Stimulated activated CD4-positive, alpha-beta T cell treated with anti-CD3 and anti-CD28 coated beads, TNF-alpha, amount 100 ng/mL, for 48 hours (primary cell): ENCODE measurements at regions not wholly inside any gene's neighbourhood (a gene's known extent, or its start where the extent isn't known, plus 50 kb on each side); places are given as distances from the start of the nearest gene placed in this dataset.

Experiments
- DNase-seq, 3 donors: peaks; one replicate each; pipeline ENCODE4 v3.0.0-alpha.2; 2020; ENCODE audit warnings: low read depth in 3 of 3

GRCh38 chr12:115430636-115431035, 746.7 kb upstream of the TBX3 start:
- no peak for DNase-seq

- DNase-seq, result no peak
Observed at GRCh38 chr12:115426732-115427131, 742.8 kb upstream of the TBX3 start.

- DNase-seq, result no peak
Observed at GRCh38 chr12:115424003-115424402, 740.0 kb upstream of the TBX3 start.

- no peak for DNase-seq
Observed at GRCh38 chr12:115423546-115423987, 739.6 kb upstream of the TBX3 start.

GRCh38 chr12:115422845-115423545, 739.0 kb upstream of the TBX3 start:
- no peak for DNase-seq

- no peak for DNase-seq
Observed at GRCh38 chr12:115421796-115422709, 738.1 kb upstream of the TBX3 start.

- no peak for DNase-seq
Observed at GRCh38 chr12:115421350-115421749, 737.4 kb upstream of the TBX3 start.

GRCh38 chr12:115419145-115419646, 735.2 kb upstream of the TBX3 start:
- DNase-seq, result no peak

- DNase-seq, result no peak
Observed at GRCh38 chr12:115417610-115418009, 733.6 kb upstream of the TBX3 start.

- no peak for DNase-seq
Observed at GRCh38 chr12:115416869-115417268, 732.9 kb upstream of the TBX3 start.

- no peak for DNase-seq
Observed at GRCh38 chr12:115413626-115414025, 729.7 kb upstream of the TBX3 start.

- DNase-seq, result no peak
Observed at GRCh38 chr12:115412831-115413230, 728.9 kb upstream of the TBX3 start.

GRCh38 chr12:115411121-115411520, 727.1 kb upstream of the TBX3 start:
- no peak for DNase-seq

GRCh38 chr12:115408642-115409041, 724.7 kb upstream of the TBX3 start:
- DNase-seq, result no peak

- DNase-seq, result no peak
Observed at GRCh38 chr12:115407723-115408122, 723.7 kb upstream of the TBX3 start.

GRCh38 chr12:115407036-115407435, 723.1 kb upstream of the TBX3 start:
- DNase-seq, result no peak

GRCh38 chr12:115405471-115405860, 721.5 kb upstream of the TBX3 start:
- DNase-seq, result no peak

GRCh38 chr12:115404761-115405470, 720.9 kb upstream of the TBX3 start:
- no peak for DNase-seq

GRCh38 chr12:115403689-115404088, 719.7 kb upstream of the TBX3 start:
- no peak for DNase-seq

- no peak for DNase-seq
Observed at GRCh38 chr12:115403253-115403652, 719.3 kb upstream of the TBX3 start.

- no peak for DNase-seq
Observed at GRCh38 chr12:115402443-115403180, 718.6 kb upstream of the TBX3 start.
